SK-N-MC (cell line): ENCODE measurements at regions not wholly inside any gene's neighbourhood (a gene's known extent, or its start where the extent isn't known, plus 50 kb on each side); places are given as distances from the start of the nearest gene placed in this dataset.

Source experiments
- DNase-seq: peaks from one replicate; pipeline ENCODE4 v3.0.0-alpha.2; 2011; ENCODE audit warnings: low read depth, low spot score
- H3K27ac ChIP-seq: fragments of 200-600 bp; sonication (generic); 2 replicates; pipeline ENCODE4 v1.5.1; 2016; ENCODE audit warnings: mixed run types
- H3K36me3 ChIP-seq: fragments of 200-600 bp; sonication (generic); 2 replicates; pipeline ENCODE4 v1.6.1; 2017; ENCODE audit warnings: antibody characterized with exemption, low read length, mixed read lengths; ENCODE audit not compliant: insufficient read depth
- H3K4me3 ChIP-seq: fragments of 200-600 bp; sonication (generic); 2 replicates; pipeline ENCODE4 v1.5.1; 2016
- H3K9ac ChIP-seq: fragments of 200-600 bp; sonication (generic); 2 replicates; pipeline ENCODE4 v1.8.0; 2017; ENCODE audit warnings: mixed run types, mixed read lengths; ENCODE audit not compliant: insufficient read length
- H3K9me3 ChIP-seq: fragments of 200-600 bp; sonication (generic); 2 replicates; pipeline ENCODE4 v1.6.1; 2017; ENCODE audit warnings: low read depth, mild to moderate bottlenecking, antibody characterized with exemption, low read length, moderate library complexity, mixed read lengths
- EZH2 ChIP-seq: fragments of 200-600 bp; sonication (generic); IDR thresholded peaks from one replicate; pipeline ENCODE4 v1.6.1; 2017; ENCODE audit warnings: antibody characterized with exemption
- FOXP2 ChIP-seq: optimal IDR thresholded peaks from 2 replicates; pipeline ENCODE3; 2011; ENCODE audit warnings: mild to moderate bottlenecking, moderate library complexity; ENCODE audit not compliant: insufficient read depth; ENCODE audit errors: extremely low read length, control extremely low read depth
- POLR2AphosphoS5 ChIP-seq: IDR thresholded peaks from 2 replicates; pipeline ENCODE4 v1.6.1; 2012; ENCODE audit warnings: mild to moderate bottlenecking, low read depth, low read length, borderline replicate concordance

DNA sequence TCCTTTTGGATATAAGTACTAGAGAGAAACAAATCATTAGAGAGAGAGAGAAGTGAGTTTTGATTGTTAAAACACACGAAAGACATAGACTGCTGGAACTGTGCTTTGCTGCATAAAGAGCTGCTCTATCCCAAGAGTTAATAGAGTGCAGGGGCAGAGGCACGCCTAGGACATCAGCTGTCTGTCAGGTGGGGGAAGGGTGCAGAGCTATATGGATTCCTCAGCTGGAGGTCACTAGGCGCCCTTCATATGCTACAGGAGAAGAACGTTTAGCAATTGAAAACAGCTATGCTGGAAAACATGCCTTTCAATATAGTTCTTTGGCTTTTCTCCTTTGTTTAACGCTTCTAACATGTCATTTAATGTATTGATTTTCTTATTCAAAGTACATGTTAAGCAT, 169.0 kb upstream of the MCHR2 start:
- H3K36me3 ChIP-seq, result no peaks in the 10 kb centered on the region
- H3K9ac ChIP-seq, result no peak overlapping the region
- H3K27ac ChIP-seq, result no peak overlapping the region
- DNase-seq, result no peak
- TF ChIP-seq EZH2 (no peak), POLR2AphosphoS5 (no peak), FOXP2 (no peak)
- no peak overlapping the region for H3K4me3 ChIP-seq
- H3K9me3 ChIP-seq, result no peaks in the 10 kb centered on the region

DNA sequence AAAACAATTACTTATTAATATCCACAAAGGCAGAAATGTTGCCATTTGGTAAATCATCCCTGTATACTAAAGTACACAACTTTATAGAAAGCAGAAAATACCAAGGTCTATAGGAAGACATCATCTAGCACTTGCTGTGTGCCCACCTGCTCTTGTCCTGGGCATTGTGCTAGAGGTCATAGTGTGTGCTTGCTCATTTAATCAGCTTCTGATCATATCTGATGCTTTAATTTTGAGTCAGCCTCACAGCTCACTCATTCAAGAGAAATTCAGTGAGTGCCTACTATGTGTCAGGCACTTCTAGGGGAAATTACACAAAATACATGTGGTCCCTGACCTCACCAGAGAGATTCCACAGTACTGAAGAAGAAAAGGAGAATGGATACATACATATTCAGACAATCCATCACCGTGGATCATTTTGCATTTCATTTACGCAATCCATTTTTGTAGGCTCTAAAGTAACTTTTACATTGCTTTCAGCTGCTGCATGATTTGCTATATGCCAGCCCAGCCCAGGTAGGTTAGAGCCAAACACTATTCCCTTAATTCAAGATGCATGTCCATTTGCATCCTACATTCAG, 167.9 kb upstream of the MCHR2 start:
- H3K27ac ChIP-seq, result no peak overlapping the region
- no peaks in the 10 kb centered on the region for H3K9me3 ChIP-seq
- H3K4me3 ChIP-seq, result no peak overlapping the region
- no peak for TF ChIP-seq POLR2AphosphoS5
- TF ChIP-seq FOXP2, result no peak
- no peak for TF ChIP-seq EZH2
- no peak for DNase-seq
- H3K36me3 ChIP-seq, result no peaks in the 10 kb centered on the region
- H3K9ac ChIP-seq, result no peak overlapping the region

DNA sequence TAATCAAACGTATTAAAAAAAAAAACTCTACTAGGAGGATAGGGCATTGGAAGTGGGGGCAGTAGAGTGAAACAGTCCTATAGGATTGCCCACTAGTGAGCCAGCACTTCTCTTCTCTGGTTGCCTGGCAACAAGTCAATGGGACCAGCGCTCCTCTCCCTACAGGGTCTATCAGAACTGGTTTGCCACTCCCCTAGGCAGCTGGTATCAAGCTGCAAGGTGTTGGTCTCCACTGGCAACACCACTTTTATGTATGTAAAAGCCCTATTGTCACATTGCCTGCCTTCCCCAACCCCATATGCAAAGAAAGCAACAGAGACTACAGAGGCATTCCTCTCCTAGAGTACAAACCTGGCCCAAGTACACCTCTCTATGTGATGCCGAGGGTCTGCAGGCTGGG, 166.9 kb upstream of the MCHR2 start:
- Histone ChIP-seq H3K4me3 (no peak overlapping the region), H3K9ac (no peak overlapping the region), H3K36me3 (no peaks in the 10 kb centered on the region), H3K27ac (no peak overlapping the region), H3K9me3 (no peaks in the 10 kb centered on the region)
- no peak for TF ChIP-seq EZH2
- TF ChIP-seq POLR2AphosphoS5, result no peak
- TF ChIP-seq FOXP2, result no peak
- no peak for DNase-seq

- no peak overlapping the region for H3K27ac ChIP-seq
- no peak overlapping the region for H3K4me3 ChIP-seq
- TF ChIP-seq FOXP2, result no peak
- no peak for TF ChIP-seq EZH2
- TF ChIP-seq POLR2AphosphoS5, result no peak
- no peaks in the 10 kb centered on the region for H3K36me3 ChIP-seq
- no peak for DNase-seq
- no peak overlapping the region for H3K9ac ChIP-seq
- H3K9me3 ChIP-seq, result no peaks in the 10 kb centered on the region
These were observed 161.1 kb upstream of the MCHR2 start for GRCh38 chr6:100155141-100155540.

- Histone ChIP-seq H3K9me3 (no peaks in the 10 kb centered on the region), H3K36me3 (no peaks in the 10 kb centered on the region), H3K4me3 (no peak overlapping the region), H3K27ac (no peak overlapping the region), H3K9ac (no peak overlapping the region)
- TF ChIP-seq POLR2AphosphoS5, result no peak
- TF ChIP-seq FOXP2, result no peak
- TF ChIP-seq EZH2, result no peak
- no peak for DNase-seq
These were observed 159.7 kb upstream of the MCHR2 start for GRCh38 chr6:100153636-100154275.

GRCh38 chr6:100152201-100152600, 158.2 kb upstream of the MCHR2 start:
- TF ChIP-seq EZH2, result no peak
- no peak for TF ChIP-seq POLR2AphosphoS5
- no peak for TF ChIP-seq FOXP2
- Histone ChIP-seq H3K9me3 (no peaks in the 10 kb centered on the region), H3K4me3 (no peak overlapping the region), H3K27ac (no peak overlapping the region), H3K36me3 (no peaks in the 10 kb centered on the region), H3K9ac (no peak overlapping the region)
- DNase-seq, result no peak

DNA sequence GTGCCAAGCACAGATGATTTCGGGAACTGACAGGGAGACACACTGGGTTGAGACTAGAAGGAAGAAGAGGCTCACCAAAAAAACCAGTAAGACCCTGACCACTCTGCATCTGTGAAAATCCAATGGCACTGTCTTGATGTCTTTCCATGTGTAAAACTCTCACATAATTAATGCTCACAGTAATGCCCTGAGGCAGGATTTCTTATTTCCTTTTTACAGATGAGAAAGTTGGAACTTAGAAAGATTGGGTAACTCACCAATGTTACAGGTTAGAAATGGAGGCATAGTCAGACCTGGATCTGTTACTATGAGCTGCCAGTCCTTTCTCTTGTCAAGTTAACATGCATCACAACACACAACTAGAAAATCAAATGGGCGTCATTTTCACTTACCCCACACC, 151.0 kb upstream of the MCHR2 start:
- H3K9ac ChIP-seq, result no peak overlapping the region
- H3K9me3 ChIP-seq, result no peaks in the 10 kb centered on the region
- TF ChIP-seq FOXP2, result no peak
- TF ChIP-seq EZH2, result no peak
- no peak for TF ChIP-seq POLR2AphosphoS5
- no peak overlapping the region for H3K27ac ChIP-seq
- H3K4me3 ChIP-seq, result no peak overlapping the region
- no peaks in the 10 kb centered on the region for H3K36me3 ChIP-seq
- no peak for DNase-seq

DNA sequence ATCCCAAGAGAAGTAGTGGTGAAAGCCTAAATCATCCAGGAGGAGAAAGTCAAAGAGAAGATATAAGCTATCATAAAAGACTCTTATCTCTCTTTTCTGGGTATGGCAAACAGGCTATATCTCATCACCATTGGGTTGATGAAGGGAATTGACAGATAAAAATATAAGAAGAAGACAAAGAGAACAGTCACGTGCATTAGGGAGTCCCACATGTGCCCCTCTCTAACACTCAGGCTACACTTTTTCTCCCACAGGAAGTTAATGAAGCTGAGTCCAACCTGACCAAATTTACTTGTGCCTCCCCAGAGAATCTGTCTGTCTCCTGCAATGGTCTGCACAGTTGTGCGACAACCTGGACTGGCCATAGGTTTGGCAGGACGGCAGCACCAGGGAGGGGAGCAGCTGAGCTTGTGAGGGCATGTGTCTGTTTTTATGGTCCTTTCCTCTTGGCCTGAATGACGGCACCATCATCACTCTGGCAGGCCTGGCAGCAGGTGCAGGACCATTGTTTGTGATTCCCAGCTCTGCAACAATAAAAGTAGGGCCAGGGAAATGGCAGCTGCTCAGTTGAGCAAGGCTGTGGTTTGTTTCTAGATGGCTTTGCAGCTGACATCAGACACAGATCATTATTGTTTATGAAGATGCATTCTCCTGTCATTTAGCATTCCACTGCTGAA, 144.5 kb upstream of the MCHR2 start:
- Histone ChIP-seq H3K27ac (no peak overlapping the region), H3K9ac (no peak overlapping the region), H3K9me3 (no peaks in the 10 kb centered on the region), H3K4me3 (no peak overlapping the region), H3K36me3 (no peaks in the 10 kb centered on the region)
- DNase-seq, result no peak
- TF ChIP-seq EZH2 (no peak), POLR2AphosphoS5 (no peak), FOXP2 (no peak)
